GM12878 (cell line): ENCODE measurements at regions not wholly inside any gene's neighbourhood (a gene's known extent, or its start where the extent isn't known, plus 50 kb on each side); places are given as distances from the start of the nearest gene placed in this dataset.

Experiments used
- ATAC-seq: fragments of 200-7000 bp; cut with Tn5 transposase; 3 replicates; pipeline ENCODE4 v1.9.1; 2020; ENCODE audit warnings: mild to moderate bottlenecking, moderate library complexity
- BruUV-seq: library from RNA; stranded (reverse); fragments of 400-500 nt; replicated peaks from 2 replicates; lab custom pipeline; 2021; lab: Mats Ljungman, UMichigan
- CTCF ChIA-PET: fragments of 300-600 bp; sonication (Branson Sonifier 250); formaldehyde crosslinking; extraction: SDS; loops from one replicate; lab custom pipeline; 2021; ENCODE audit warnings: inconsistent platforms; lab: Yijun Ruan, JAX
- POLR2A ChIA-PET: fragments of 350-600 bp; formaldehyde crosslinking; extraction: SDS; loops from one replicate; lab custom pipeline; 2021; ENCODE audit warnings: inconsistent platforms; lab: Charles Lee
- RAD21 ChIA-PET: fragments of 300-600 bp; sonication (Branson Sonifier 250); formaldehyde crosslinking; loops from one replicate; lab custom pipeline; 2023; ENCODE audit warnings: antibody characterized with exemption; ENCODE audit not compliant: unreplicated experiment; lab: Charles Lee
- SMC1A ChIA-PET: fragments of 300-600 bp; sonication (Branson Sonifier 250); formaldehyde crosslinking; loops from one replicate; lab custom pipeline; 2023; ENCODE audit not compliant: unreplicated experiment, uncharacterized antibody; lab: Charles Lee
- DNase-seq: peaks from one replicate; pipeline ENCODE4 v3.0.0-alpha.2; 2011; ENCODE audit warnings: low read depth, low spot score
- FAIRE-seq: peaks from 3 replicates; lab custom pipeline; 2011; peaks lifted over from hg19 to GRCh38; lab: Jason Lieb, UNC
- H2AFZ ChIP-seq: 2 replicates; pipeline ENCODE4 v1.6.0; 2011; ENCODE audit warnings: low read depth, low read length, control low read depth; ENCODE audit not compliant: control insufficient read depth
- H3K27ac ChIP-seq: 2 replicates; pipeline ENCODE4 v1.5.1; 2011; ENCODE audit warnings: control low read depth; ENCODE audit not compliant: control insufficient read depth, insufficient read depth
- H3K27me3 ChIP-seq, 2 experiments: replicated peaks in 1 of 2; 2 replicates each; pipeline versions ENCODE4 v1.6.0 to v1.6.1; 2011; ENCODE audit warnings: low read length in 1 of 2; ENCODE audit not compliant: control insufficient read depth in 2 of 2, insufficient read depth in 2 of 2
- H3K36me3 ChIP-seq, 2 experiments: 2 replicates each; pipeline ENCODE4 v1.5.1; 2011; ENCODE audit warnings: low read length in 1 of 2; ENCODE audit not compliant: control insufficient read depth in 2 of 2, insufficient read depth in 2 of 2
- H3K4me1 ChIP-seq: 2 replicates; pipeline ENCODE4 v1.6.1; 2011; ENCODE audit warnings: mild to moderate bottlenecking, low read length, moderate library complexity, mixed read lengths; ENCODE audit not compliant: control insufficient read depth, insufficient read depth
- H3K4me2 ChIP-seq: 2 replicates; pipeline ENCODE4 v1.6.0; 2011; ENCODE audit warnings: control low read depth; ENCODE audit not compliant: control insufficient read depth, insufficient read depth
- H3K4me3 ChIP-seq: fragments of 200-600 bp; sonication (generic); 2 replicates; pipeline ENCODE4 v1.5.1; 2016
- H3K79me2 ChIP-seq: 2 replicates; pipeline ENCODE4 v1.6.0; 2011; ENCODE audit warnings: low read length; ENCODE audit not compliant: control insufficient read depth, insufficient read depth
- H3K9ac ChIP-seq: 2 replicates; pipeline ENCODE4 v1.8.0; 2011; ENCODE audit warnings: low read length, control low read depth, mixed read lengths; ENCODE audit not compliant: control insufficient read depth, insufficient read depth
- H3K9me3 ChIP-seq: replicated peaks from 3 replicates; pipeline ENCODE4 v1.5.1; 2011; ENCODE audit warnings: mild to moderate bottlenecking, low read length; ENCODE audit not compliant: control insufficient read depth, insufficient read depth
- H4K20me1 ChIP-seq: 2 replicates; pipeline ENCODE4 v1.6.0; 2011; ENCODE audit not compliant: control insufficient read depth, insufficient read depth
- IRF4 ChIP-seq: IDR thresholded peaks from 2 replicates; pipeline ENCODE4 v1.6.1; 2011; ENCODE audit warnings: low read depth, low read length
- SMAD1 ChIP-seq: fragments of 450-650 bp; IDR thresholded peaks from 2 replicates; pipeline ENCODE4 v1.6.1; 2018; ENCODE audit warnings: mild to moderate bottlenecking, low read depth; ENCODE audit not compliant: partially characterized antibody
- ZNF622 ChIP-seq: fragments of 450-650 bp; IDR thresholded peaks from 2 replicates; pipeline ENCODE4 v1.6.1; 2017; ENCODE audit warnings: mild to moderate bottlenecking, inconsistent platforms
- WGBS: methylation state at CpG from one replicate; pipeline ENCODE4 v1.1.6; 2016; ENCODE audit warnings: low lambda C conversion rate; ENCODE audit not compliant: insufficient replicate concordance, insufficient coverage; ENCODE audit errors: missing lambda C conversion rate; 5-methylcytosine and 5-hydroxymethylcytosine counted together
- in situ Hi-C: fragments of 300-500 bp; cut with MboI; formaldehyde crosslinking; loops from 9 replicates; pipeline ENCODE4 v1.14.3; 2018; ENCODE audit warnings: mixed read lengths
- intact Hi-C: fragments of 100-400 bp; cut with micrococcal nuclease; formaldehyde crosslinking; loops from one replicate; pipeline ENCODE4 v1.14.2; 2022; ENCODE audit not compliant: unreplicated experiment
- TF ChIP-seq, protein P1 (sequence below): fragments of 450-650 bp; IDR thresholded peaks from 2 replicates; pipeline ENCODE4 v1.6.1; 2016; ENCODE audit warnings: mild to moderate bottlenecking
- TF ChIP-seq, protein P2 (sequence below): fragments of 450-650 bp; IDR thresholded peaks from 2 replicates; pipeline ENCODE4 v1.6.1; 2017; ENCODE audit warnings: mild to moderate bottlenecking, moderate library complexity

DNA sequence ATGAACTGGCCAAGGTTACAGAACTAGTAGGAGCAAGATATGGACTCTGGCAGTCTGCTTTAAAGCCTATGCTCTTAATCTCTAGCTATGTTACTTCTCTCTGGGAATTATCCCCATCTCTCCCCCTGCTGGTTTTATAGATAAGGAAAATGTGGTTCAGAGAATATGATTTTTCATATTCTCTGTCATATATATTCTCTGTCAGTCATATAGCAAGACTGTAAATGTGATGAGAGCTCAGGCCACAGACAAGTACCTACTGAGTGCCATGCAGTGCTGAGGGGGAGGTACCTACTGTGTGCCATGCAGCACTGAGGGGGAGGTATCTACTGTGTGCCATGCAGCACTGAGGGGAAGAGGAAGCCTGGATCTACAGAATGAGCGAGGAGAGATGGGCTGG is 220.3 kb upstream of the FGGY start:
- in situ Hi-C loops, result no loop called here
- H3K36me3 ChIP-seq, result no peaks in the 10 kb centered on the region
- H3K27ac ChIP-seq, result no peak overlapping the region
- intact Hi-C loops, result no loop called here
- POLR2A ChIA-PET, result no interaction called here
- BruUV-seq, result no TSS peak
- RAD21 ChIA-PET, result interaction anchor here (1.0 kb wide), 1 partner anchor 622 kb away, joined by 3 read pairs; no protein-coding TSS in a partner anchor
- peaks cover 6% of the 10 kb centered on the region; the same call in 1 of the 2 replicates for H3K4me1 ChIP-seq
- no peaks in the 10 kb centered on the region for H3K9me3 ChIP-seq
- no peak overlapping the region for H2AFZ ChIP-seq
- H3K27me3 ChIP-seq, result no peaks in the 10 kb centered on the region
- no peak for FAIRE-seq
- CTCF ChIA-PET, result interaction anchor here (0.7 to 1.0 kb wide), 2 partner anchors 22 to 156 kb away, joined by 3 read pairs; no protein-coding TSS in a partner anchor
- SMC1A ChIA-PET, result interaction anchor here (1.0 to 1.4 kb wide), 4 partner anchors 10 to 303 kb away, joined by 3 to 4 read pairs (median 3); no protein-coding TSS in a partner anchor
- no peak overlapping the region for H3K4me3 ChIP-seq
- TF ChIP-seq, protein P1, sequence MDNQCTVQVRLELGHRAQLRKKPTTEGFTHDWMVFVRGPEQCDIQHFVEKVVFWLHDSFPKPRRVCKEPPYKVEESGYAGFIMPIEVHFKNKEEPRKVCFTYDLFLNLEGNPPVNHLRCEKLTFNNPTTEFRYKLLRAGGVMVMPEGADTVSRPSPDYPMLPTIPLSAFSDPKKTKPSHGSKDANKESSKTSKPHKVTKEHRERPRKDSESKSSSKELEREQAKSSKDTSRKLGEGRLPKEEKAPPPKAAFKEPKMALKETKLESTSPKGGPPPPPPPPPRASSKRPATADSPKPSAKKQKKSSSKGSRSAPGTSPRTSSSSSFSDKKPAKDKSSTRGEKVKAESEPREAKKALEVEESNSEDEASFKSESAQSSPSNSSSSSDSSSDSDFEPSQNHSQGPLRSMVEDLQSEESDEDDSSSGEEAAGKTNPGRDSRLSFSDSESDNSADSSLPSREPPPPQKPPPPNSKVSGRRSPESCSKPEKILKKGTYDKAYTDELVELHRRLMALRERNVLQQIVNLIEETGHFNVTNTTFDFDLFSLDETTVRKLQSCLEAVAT, result no peak
- ATAC-seq, result no peak
- 67% methylated on average over 1 of the region's 1 CpG for WGBS
- no peak overlapping the region for H3K4me2 ChIP-seq
- no peaks in the 10 kb centered on the region for H4K20me1 ChIP-seq
- DNase-seq, result no peak
- H3K9ac ChIP-seq, result no peak overlapping the region
- H3K79me2 ChIP-seq, result no peaks in the 10 kb centered on the region

DNA sequence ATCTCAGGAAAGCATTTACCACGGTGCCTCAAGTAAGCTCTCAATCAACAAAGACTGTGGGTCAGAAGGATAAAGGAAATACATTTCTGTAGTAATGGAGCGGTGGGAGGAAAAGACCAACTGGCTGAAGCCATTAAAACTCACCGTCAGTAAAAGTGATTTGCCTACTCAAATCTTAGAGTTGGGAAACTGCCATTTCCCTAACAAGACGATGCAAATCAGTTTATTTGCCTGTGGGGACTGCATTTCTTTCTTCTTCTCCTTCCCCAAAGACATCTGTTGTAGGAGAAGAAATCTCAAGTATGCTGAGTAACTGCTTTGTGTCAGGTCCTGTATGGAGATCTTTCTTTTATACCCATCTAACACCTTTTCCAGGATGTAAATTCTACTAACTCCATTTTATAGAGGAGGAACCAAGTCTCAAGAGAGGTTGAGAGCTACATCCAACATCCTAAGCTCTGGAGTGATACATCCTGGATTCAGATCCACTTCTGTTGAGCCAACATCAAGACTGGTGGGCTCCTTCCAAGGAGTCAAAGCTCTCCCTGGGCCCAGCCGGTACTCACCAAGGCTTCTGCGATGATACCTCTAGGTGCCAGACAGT is 219.3 kb upstream of the FGGY start:
- ATAC-seq (no peak), FAIRE-seq (no peak)
- H4K20me1 ChIP-seq, result no peaks in the 10 kb centered on the region

More for the DNA sequence above, 219.3 kb upstream of the FGGY start:
- in situ Hi-C loops (no loop called here), intact Hi-C loops (no loop called here)
- no peak overlapping the region for H3K4me2 ChIP-seq
- no peaks in the 10 kb centered on the region for H3K27me3 ChIP-seq
- no peak overlapping the region for H2AFZ ChIP-seq
- H3K4me1 ChIP-seq, result no peaks in the 10 kb centered on the region
- ChIA-PET POLR2A (interaction anchor here (1.7 kb wide), 1 partner anchor 14 kb away, joined by 4 read pairs; no protein-coding TSS in a partner anchor), SMC1A (interaction anchor here (0.5 to 1.5 kb wide), 5 partner anchors 9 to 81 kb away, joined by 3 to 4 read pairs (median 3); no protein-coding TSS in a partner anchor), CTCF (interaction anchor here (1.0 to 1.2 kb wide), 3 partner anchors 10 to 31 kb away, joined by 3 to 4 read pairs (median 3); no protein-coding TSS in a partner anchor), RAD21 (interaction anchor here (0.5 to 0.8 kb wide), 2 partner anchors 337 to 1076 kb away, joined by 3 read pairs; no protein-coding TSS in a partner anchor)
- no peaks in the 10 kb centered on the region for H3K36me3 ChIP-seq
- H3K27ac ChIP-seq, result no peak overlapping the region
- WGBS, result 54% methylated on average over 6 of the region's 6 CpGs
- no peak overlapping the region for H3K4me3 ChIP-seq
- TF ChIP-seq, protein P2, sequence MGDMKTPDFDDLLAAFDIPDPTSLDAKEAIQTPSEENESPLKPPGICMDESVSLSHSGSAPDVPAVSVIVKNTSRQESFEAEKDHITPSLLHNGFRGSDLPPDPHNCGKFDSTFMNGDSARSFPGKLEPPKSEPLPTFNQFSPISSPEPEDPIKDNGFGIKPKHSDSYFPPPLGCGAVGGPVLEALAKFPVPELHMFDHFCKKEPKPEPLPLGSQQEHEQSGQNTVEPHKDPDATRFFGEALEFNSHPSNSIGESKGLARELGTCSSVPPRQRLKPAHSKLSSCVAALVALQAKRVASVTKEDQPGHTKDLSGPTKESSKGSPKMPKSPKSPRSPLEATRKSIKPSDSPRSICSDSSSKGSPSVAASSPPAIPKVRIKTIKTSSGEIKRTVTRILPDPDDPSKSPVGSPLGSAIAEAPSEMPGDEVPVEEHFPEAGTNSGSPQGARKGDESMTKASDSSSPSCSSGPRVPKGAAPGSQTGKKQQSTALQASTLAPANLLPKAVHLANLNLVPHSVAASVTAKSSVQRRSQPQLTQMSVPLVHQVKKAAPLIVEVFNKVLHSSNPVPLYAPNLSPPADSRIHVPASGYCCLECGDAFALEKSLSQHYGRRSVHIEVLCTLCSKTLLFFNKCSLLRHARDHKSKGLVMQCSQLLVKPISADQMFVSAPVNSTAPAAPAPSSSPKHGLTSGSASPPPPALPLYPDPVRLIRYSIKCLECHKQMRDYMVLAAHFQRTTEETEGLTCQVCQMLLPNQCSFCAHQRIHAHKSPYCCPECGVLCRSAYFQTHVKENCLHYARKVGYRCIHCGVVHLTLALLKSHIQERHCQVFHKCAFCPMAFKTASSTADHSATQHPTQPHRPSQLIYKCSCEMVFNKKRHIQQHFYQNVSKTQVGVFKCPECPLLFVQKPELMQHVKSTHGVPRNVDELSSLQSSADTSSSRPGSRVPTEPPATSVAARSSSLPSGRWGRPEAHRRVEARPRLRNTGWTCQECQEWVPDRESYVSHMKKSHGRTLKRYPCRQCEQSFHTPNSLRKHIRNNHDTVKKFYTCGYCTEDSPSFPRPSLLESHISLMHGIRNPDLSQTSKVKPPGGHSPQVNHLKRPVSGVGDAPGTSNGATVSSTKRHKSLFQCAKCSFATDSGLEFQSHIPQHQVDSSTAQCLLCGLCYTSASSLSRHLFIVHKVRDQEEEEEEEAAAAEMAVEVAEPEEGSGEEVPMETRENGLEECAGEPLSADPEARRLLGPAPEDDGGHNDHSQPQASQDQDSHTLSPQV, result no peak
- TF ChIP-seq ZNF622, result no peak
- TF ChIP-seq IRF4, result no peak
- no peak for TF ChIP-seq SMAD1
- DNase-seq, result no peak
- H3K9me3 ChIP-seq, result no peaks in the 10 kb centered on the region
- H3K9ac ChIP-seq, result no peak overlapping the region
- no TSS peak for BruUV-seq
- no peaks in the 10 kb centered on the region for H3K79me2 ChIP-seq
